ENCODE measurements at regions not wholly inside any gene's neighbourhood (a gene's known extent, or its start where the extent isn't known, plus 50 kb on each side); places are given as distances from the start of the nearest gene placed in this dataset.

DNA sequence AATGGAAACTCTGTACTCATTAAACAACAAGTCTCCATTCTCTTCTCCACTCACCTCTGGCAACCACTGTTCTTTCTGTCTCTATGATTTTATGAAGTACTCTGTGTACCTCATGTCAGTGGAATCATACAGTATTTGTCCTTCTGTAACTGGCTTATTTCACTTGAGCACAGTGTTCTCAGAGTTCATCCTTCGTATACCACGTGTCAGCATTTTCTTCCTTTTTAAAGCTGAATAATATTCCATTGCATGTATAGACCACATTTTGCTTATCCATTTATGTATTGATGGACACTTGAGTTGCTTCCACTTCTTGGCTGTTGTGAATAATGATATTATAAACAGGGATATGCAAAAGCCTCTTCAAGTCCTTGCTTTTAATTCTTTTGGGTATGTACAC lies 333.0 kb upstream of the ZNF32 start:
- intact Hi-C loops (cut with DNase I; ENCODE audit: low total_unique reads): no loop called here
- Histone ChIP-seq H3K4me3 (no peak overlapping the region), H3K27me3 (no peaks in the 10 kb centered on the region), H3K9me3 (no peaks in the 10 kb centered on the region), H3K4me1 (no peaks in the 10 kb centered on the region), H3K36me3 (ENCODE audit: low read depth, missing control alignments) (no peaks in the 10 kb centered on the region), H3K27ac (no peak overlapping the region)
- DNase-seq: no peak
- 47 to 63% methylated on average over 2 of the region's 2 CpGs for WGBS, 2 donors
- no peak for TF ChIP-seq POLR2A (IDR thresholded peaks at IDR 0.05)
- no peak for TF ChIP-seq CTCF (IDR thresholded peaks at IDR 0.05)

- Histone ChIP-seq H3K4me3 (no peak overlapping the region), H3K27me3 (no peaks in the 10 kb centered on the region), H3K36me3 (ENCODE audit: low read depth, missing control alignments) (no peaks in the 10 kb centered on the region), H3K27ac (no peak overlapping the region), H3K4me1 (no peaks in the 10 kb centered on the region), H3K9me3 (no peaks in the 10 kb centered on the region)
- intact Hi-C loops (cut with DNase I; ENCODE audit: low total_unique reads): no loop called here
- TF ChIP-seq POLR2A (IDR thresholded peaks at IDR 0.05) (no peak), CTCF (IDR thresholded peaks at IDR 0.05) (no peak)
- 48 to 51% methylated on average over 1 of the region's 1 CpG for WGBS, 2 donors
- DNase-seq: no peak
Measured at GRCh38 chr10:43981232-43981631, 332.6 kb upstream of the ZNF32 start.

DNA sequence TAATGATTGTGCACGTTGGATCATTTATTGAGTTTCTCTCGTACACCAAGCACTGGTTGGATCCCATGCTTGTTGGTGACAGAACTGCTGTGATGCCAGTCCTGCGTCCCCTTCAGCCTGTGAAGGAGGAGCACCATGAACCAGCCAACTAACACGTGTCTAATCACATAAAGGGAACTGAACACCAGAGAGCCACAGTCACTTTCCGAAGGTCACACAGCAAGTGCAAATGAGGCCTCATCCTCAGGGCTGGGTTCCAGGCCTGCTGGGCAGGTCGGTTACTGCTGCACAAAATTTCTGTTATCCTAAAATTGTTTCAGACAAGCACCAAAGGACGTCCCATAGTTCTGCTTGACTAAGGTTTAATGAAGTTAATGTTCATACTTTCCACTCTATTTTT lies 332.0 kb upstream of the ZNF32 start:
- H3K4me3 ChIP-seq: no peak overlapping the region
- no peak overlapping the region for H3K27ac ChIP-seq
- 79 to 80% methylated on average over 7 of the region's 7 CpGs for WGBS, 2 donors
- TF ChIP-seq POLR2A (IDR thresholded peaks at IDR 0.05) (no peak), CTCF (IDR thresholded peaks at IDR 0.05) (no peak)
- intact Hi-C loops (cut with DNase I; ENCODE audit: low total_unique reads): no loop called here
- no peak for DNase-seq
- no peaks in the 10 kb centered on the region for H3K27me3 ChIP-seq
- H3K36me3 ChIP-seq (ENCODE audit: low read depth, missing control alignments): no peaks in the 10 kb centered on the region
- no peaks in the 10 kb centered on the region for H3K9me3 ChIP-seq
- no peaks in the 10 kb centered on the region for H3K4me1 ChIP-seq

GRCh38 chr10:43980313-43980712 lies 331.6 kb upstream of the ZNF32 start:
- 64 to 81% methylated on average over 8 of the region's 8 CpGs for WGBS, 2 donors
- intact Hi-C loops (cut with DNase I; ENCODE audit: low total_unique reads): no loop called here
- no peak for DNase-seq
- Histone ChIP-seq H3K4me3 (no peak overlapping the region), H3K4me1 (no peaks in the 10 kb centered on the region), H3K27ac (no peak overlapping the region), H3K36me3 (ENCODE audit: low read depth, missing control alignments) (no peaks in the 10 kb centered on the region), H3K9me3 (no peaks in the 10 kb centered on the region), H3K27me3 (no peaks in the 10 kb centered on the region)
- TF ChIP-seq CTCF (IDR thresholded peaks at IDR 0.05) (no peak), POLR2A (IDR thresholded peaks at IDR 0.05) (no peak)

GRCh38 chr10:43979551-43979950 lies 330.9 kb upstream of the ZNF32 start:
- Histone ChIP-seq H3K27me3 (no peaks in the 10 kb centered on the region), H3K27ac (no peak overlapping the region), H3K36me3 (ENCODE audit: low read depth, missing control alignments) (no peaks in the 10 kb centered on the region), H3K4me3 (no peak overlapping the region), H3K4me1 (no peaks in the 10 kb centered on the region), H3K9me3 (no peaks in the 10 kb centered on the region)
- DNase-seq: no peak
- intact Hi-C loops (cut with DNase I; ENCODE audit: low total_unique reads): no loop called here
- 70% methylated on average over 2 to 3 of the region's 3 CpGs for WGBS, 2 donors
- TF ChIP-seq CTCF (IDR thresholded peaks at IDR 0.05): no peak
- no peak for TF ChIP-seq POLR2A (IDR thresholded peaks at IDR 0.05)
